GM18873 (cell line): ENCODE measurements at regions not wholly inside any gene's neighbourhood (a gene's known extent, or its start where the extent isn't known, plus 50 kb on each side); places are given as distances from the start of the nearest gene placed in this dataset.
"Not testable (repeated sequence)": the region's sequence is repeated elsewhere in the genome, so short reads cannot be mapped to it uniquely, and the experiment has no call there.

Experiments
- ATAC-seq: cut with Tn5 transposase; IDR thresholded peaks from one replicate; pipeline ENCODE4 v1.9.1; 2021; ENCODE audit warnings: mild to moderate bottlenecking, moderate library complexity, moderate number of reproducible peaks; ENCODE audit not compliant: unreplicated experiment, low FRiP score

- ATAC-seq = no peak
Measured at GRCh38 chr2:173463846-173464245, 109.2 kb downstream of the CDCA7 start.

GRCh38 chr2:173467751-173468150 is 113.1 kb downstream of the CDCA7 start:
- no peak for ATAC-seq

GRCh38 chr2:173468266-173468793 is 113.7 kb downstream of the CDCA7 start:
- ATAC-seq = no peak

GRCh38 chr2:173472112-173472511 is 117.4 kb downstream of the CDCA7 start:
- ATAC-seq = no peak

GRCh38 chr2:173483137-173483536 is 128.5 kb downstream of the CDCA7 start:
- no peak for ATAC-seq

GRCh38 chr2:173488861-173489260 is 134.2 kb downstream of the CDCA7 start:
- no peak for ATAC-seq

- ATAC-seq = no peak
Measured at GRCh38 chr2:173491418-173491817, 136.7 kb downstream of the CDCA7 start.

GRCh38 chr2:173493874-173494273 is 139.2 kb downstream of the CDCA7 start:
- ATAC-seq = no peak

GRCh38 chr2:173496746-173497145 is 142.1 kb downstream of the CDCA7 start:
- no peak for ATAC-seq

GRCh38 chr2:173500953-173501352 is 146.3 kb downstream of the CDCA7 start:
- no peak for ATAC-seq

- no peak for ATAC-seq
Measured at GRCh38 chr2:173502296-173502695, 147.6 kb downstream of the CDCA7 start.

- no peak for ATAC-seq
Measured at GRCh38 chr2:173511357-173511756, 156.7 kb downstream of the CDCA7 start.

- no peak for ATAC-seq
Measured at GRCh38 chr2:173511942-173512341, 157.3 kb downstream of the CDCA7 start.

GRCh38 chr2:173513107-173513727 is 158.5 kb downstream of the CDCA7 start:
- no peak for ATAC-seq

GRCh38 chr2:173520918-173521317 is 166.2 kb downstream of the CDCA7 start:
- ATAC-seq = no peak

GRCh38 chr2:173521450-173522192 is 166.9 kb downstream of the CDCA7 start:
- ATAC-seq = no peak

GRCh38 chr2:173523497-173523896 is 168.8 kb downstream of the CDCA7 start:
- ATAC-seq = no peak

- ATAC-seq = no peak
Measured at GRCh38 chr2:173524256-173524955, 169.7 kb downstream of the CDCA7 start.

GRCh38 chr2:173532732-173533531 is 178.3 kb downstream of the CDCA7 start:
- ATAC-seq = not testable (repeated sequence)

GRCh38 chr2:173537694-173538093 is 183.0 kb downstream of the CDCA7 start:
- no peak for ATAC-seq
